CD14-positive monocyte (primary cell): ENCODE measurements at regions not wholly inside any gene's neighbourhood (a gene's known extent, or its start where the extent isn't known, plus 50 kb on each side); places are given as distances from the start of the nearest gene placed in this dataset.

Source experiments
- DNase-seq, 3 donors: peaks; one replicate each; pipeline ENCODE4 v3.0.0-alpha.2; 2011 to 2022
- H2AFZ ChIP-seq: 2 replicates; pipeline ENCODE4 v1.6.0; 2012; ENCODE audit warnings: mild to moderate bottlenecking, low read depth, low read length, inconsistent platforms; ENCODE audit not compliant: insufficient read depth, poor library complexity, severe bottlenecking
- H3K27ac ChIP-seq, 2 donors: 1 replicate in 1 of 2; 2 replicates in 1 of 2; pipeline ENCODE4 v1.5.1; 2012 to 2013; ENCODE audit warnings: low read length in 2 of 2, control low read depth in 1 of 2, inconsistent platforms in 1 of 2, low read depth in 1 of 2, mild to moderate bottlenecking in 1 of 2
- H3K27me3 ChIP-seq, 2 donors: one replicate each; pipeline versions ENCODE4 v1.6.0 to v1.6.1; 2011 to 2013; ENCODE audit warnings: low read length in 2 of 2; ENCODE audit not compliant: control insufficient read depth in 2 of 2, insufficient read depth in 2 of 2
- H3K36me3 ChIP-seq, 2 donors: replicated peaks in 1 of 2; 1 replicate in 1 of 2; 2 replicates in 1 of 2; pipeline versions ENCODE4 v1.5.1 to v1.6.1; 2012 to 2013; ENCODE audit warnings: low read length in 2 of 2, control low read depth in 1 of 2, inconsistent platforms in 1 of 2, mild to moderate bottlenecking in 1 of 2; ENCODE audit not compliant: insufficient read depth in 2 of 2, control insufficient read depth in 1 of 2
- H3K4me1 ChIP-seq, 2 donors: 1 replicate in 1 of 2; 2 replicates in 1 of 2; pipeline versions ENCODE4 v1.5.1 to v1.6.1; 2012 to 2013; ENCODE audit warnings: low read length in 2 of 2, control low read depth in 1 of 2, inconsistent platforms in 1 of 2, mild to moderate bottlenecking in 1 of 2, moderate library complexity in 1 of 2; ENCODE audit not compliant: insufficient read depth in 2 of 2, control insufficient read depth in 1 of 2
- H3K4me2 ChIP-seq: replicated peaks from 2 replicates; pipeline ENCODE3; 2012; ENCODE audit warnings: low read length, moderate library complexity, mild to moderate bottlenecking; ENCODE audit not compliant: poor library complexity, severe bottlenecking; ENCODE audit errors: extremely low read depth
- H3K4me3 ChIP-seq, 3 experiments: fragments of 200-600 bp in 1 of 3; sonication (generic) in 1 of 3; replicated peaks in 1 of 3; 1 replicate in 2 of 3; 2 replicates in 1 of 3; pipeline ENCODE4 v1.5.1; 2011 to 2013; ENCODE audit warnings: low read length in 3 of 3, mild to moderate bottlenecking in 3 of 3, control low read depth in 2 of 3, low read depth in 2 of 3, inconsistent platforms in 1 of 3, moderate library complexity in 1 of 3
- H3K79me2 ChIP-seq: 2 replicates; pipeline ENCODE4 v1.6.0; 2012; ENCODE audit warnings: mild to moderate bottlenecking, control low read depth, inconsistent platforms, low read length, moderate library complexity; ENCODE audit not compliant: insufficient read depth
- H3K9ac ChIP-seq: 2 replicates; pipeline ENCODE4 v1.6.0; 2017; ENCODE audit warnings: low read length, mild to moderate bottlenecking; ENCODE audit not compliant: insufficient read depth, poor library complexity, severe bottlenecking
- H3K9me3 ChIP-seq, 2 donors: replicated peaks in 1 of 2; 1 replicate in 1 of 2; 2 replicates in 1 of 2; pipeline versions ENCODE4 v1.5.1 to v1.6.1; 2012 to 2013; ENCODE audit warnings: low read length in 2 of 2, control low read depth in 1 of 2; ENCODE audit not compliant: control insufficient read depth in 1 of 2, insufficient read depth in 1 of 2
- H4K20me1 ChIP-seq: 2 replicates; pipeline ENCODE4 v1.6.0; 2012; ENCODE audit warnings: mild to moderate bottlenecking, low read length, control low read depth, moderate library complexity; ENCODE audit not compliant: insufficient read depth
- H3K27ac Mint-ChIP-seq, 7 donors: one replicate each; pipeline ENCODE4 v1.8.0; 2020; ENCODE audit warnings: mild to moderate bottlenecking in 7 of 7, mixed read lengths in 7 of 7, moderate library complexity in 6 of 7, inconsistent platforms in 2 of 7
- H3K27me3 Mint-ChIP-seq, 3 donors: one replicate each; pipeline ENCODE4 v1.8.0; 2021 to 2022; ENCODE audit warnings: low read depth in 3 of 3, mild to moderate bottlenecking in 3 of 3, mixed read lengths in 3 of 3, moderate library complexity in 3 of 3, inconsistent platforms in 1 of 3
- H3K36me3 Mint-ChIP-seq, 2 donors: one replicate each; pipeline ENCODE4 v1.8.0; 2020; ENCODE audit warnings: mixed read lengths in 2 of 2, inconsistent platforms in 1 of 2, mild to moderate bottlenecking in 1 of 2
- H3K4me1 Mint-ChIP-seq: one replicate; pipeline ENCODE4 v1.8.0; 2020; ENCODE audit warnings: mild to moderate bottlenecking, mixed read lengths
- H3K4me3 Mint-ChIP-seq, 2 donors: one replicate each; pipeline ENCODE4 v1.8.0; 2020; ENCODE audit warnings: mild to moderate bottlenecking in 2 of 2, mixed read lengths in 2 of 2, moderate library complexity in 1 of 2
- H3K9me3 Mint-ChIP-seq, 7 donors: one replicate each; pipeline ENCODE4 v1.8.0; 2020 to 2022; ENCODE audit warnings: mixed read lengths in 7 of 7, mild to moderate bottlenecking in 6 of 7, moderate library complexity in 6 of 7, inconsistent platforms in 2 of 7
- CTCF ChIP-seq: fragments of 200-600 bp; IDR thresholded peaks from one replicate; pipeline ENCODE4 v1.8.0; 2022; ENCODE audit warnings: antibody characterized with exemption, mild to moderate bottlenecking
- WGBS: methylation state at CpG from one replicate; pipeline ENCODE4 v1.1.5; 2013; ENCODE audit warnings: missing lambda C conversion rate; ENCODE audit not compliant: insufficient coverage; 5-methylcytosine and 5-hydroxymethylcytosine counted together
- intact Hi-C, 2 donors: fragments of 100-400 bp; cut with micrococcal nuclease; formaldehyde crosslinking; loops; one replicate each; pipeline versions ENCODE4 v1.15.0 to v1.15.1; 2023

GRCh38 chr4:174105202-174105601, 178.3 kb downstream of the FBXO8 start:
- Mint-ChIP-seq H3K4me1 (peaks cover 21% of the 10 kb centered on the region), H3K9me3 (peaks cover 0 to 2% (median 0%) of the 10 kb centered on the region in 7 donors), H3K27ac (no peak overlapping the region), H3K4me3 (no peak overlapping the region), H3K36me3 (no peaks in the 10 kb centered on the region), H3K27me3 (peaks cover 0 to 7% (median 2%) of the 10 kb centered on the region in 3 donors)
- Histone ChIP-seq H2AFZ (no peak overlapping the region), H3K4me3 (no peak overlapping the region), H3K36me3 (no peaks in the 10 kb centered on the region), H4K20me1 (no peaks in the 10 kb centered on the region), H3K27me3 (peaks cover 0 to 2% of the 10 kb centered on the region in 2 donors), H3K4me1 (peaks cover 17 to 18% of the 10 kb centered on the region in 2 donors), H3K9me3 (no peaks in the 10 kb centered on the region), H3K27ac (no peak overlapping the region), H3K4me2 (no peak overlapping the region), H3K79me2 (no peaks in the 10 kb centered on the region), H3K9ac (no peak overlapping the region)
- intact Hi-C loops: no loop called here
- WGBS: no CpG with 5 or more reads among the region's 1 CpG
- DNase-seq: no peak
- TF ChIP-seq CTCF: no peak

GRCh38 chr4:174100910-174101309, 182.6 kb downstream of the FBXO8 start:
- intact Hi-C loops: no loop called here
- Histone ChIP-seq H2AFZ (no peak overlapping the region), H3K27me3 (peaks cover 0 to 2% of the 10 kb centered on the region in 2 donors), H3K36me3 (no peaks in the 10 kb centered on the region), H3K79me2 (no peaks in the 10 kb centered on the region), H3K9ac (no peak overlapping the region), H4K20me1 (no peaks in the 10 kb centered on the region), H3K4me1 (no peaks in the 10 kb centered on the region), H3K27ac (no peak overlapping the region), H3K4me3 (no peak overlapping the region), H3K4me2 (no peak overlapping the region), H3K9me3 (no peaks in the 10 kb centered on the region)
- Mint-ChIP-seq H3K36me3 (no peaks in the 10 kb centered on the region), H3K27ac (no peak overlapping the region), H3K4me3 (no peak overlapping the region), H3K4me1 (peaks cover 4% of the 10 kb centered on the region), H3K9me3 (peaks cover 0 to 2% (median 0%) of the 10 kb centered on the region in 7 donors), H3K27me3 (peaks cover 2 to 9% (median 4%) of the 10 kb centered on the region in 3 donors)
- TF ChIP-seq CTCF: no peak
- DNase-seq: no peak
- no CpG with 5 or more reads among the region's 2 CpGs for WGBS
